ENCODE measurements at regions not wholly inside any gene's neighbourhood (a gene's known extent, or its start where the extent isn't known, plus 50 kb on each side); places are given as distances from the start of the nearest gene placed in this dataset.

DNA sequence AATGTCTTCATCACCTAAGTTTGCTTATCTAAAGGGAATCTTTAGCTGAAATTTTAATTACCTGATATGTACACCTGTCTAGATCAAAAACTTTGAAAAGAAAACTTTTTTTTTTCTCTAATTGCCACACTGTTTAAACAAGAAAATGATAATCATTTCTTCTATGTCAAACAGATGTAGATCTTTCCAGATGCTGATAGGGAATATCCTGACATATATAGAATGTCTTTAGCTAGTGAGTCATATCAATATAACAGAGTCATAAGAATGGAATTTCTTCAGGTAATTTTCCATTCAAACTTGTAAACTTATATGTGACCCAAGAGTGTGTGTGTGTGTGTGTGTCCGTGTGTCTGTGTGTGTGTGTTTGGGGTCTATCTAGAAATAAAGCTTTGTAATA, 271.9 kb downstream of the GPM6A start:
- no peaks in the 10 kb centered on the region for H3K27me3 Mint-ChIP-seq
- no peak overlapping the region for H3K4me3 Mint-ChIP-seq
- H3K36me3 Mint-ChIP-seq = no peaks in the 10 kb centered on the region
- H3K27ac Mint-ChIP-seq = no peak overlapping the region
- no peaks in the 10 kb centered on the region for H3K4me1 Mint-ChIP-seq (ENCODE audit: low read depth in 2 of 2)
- DNase-seq (ENCODE audit: low spot score) (no peak), ATAC-seq (no peak)
- H3K9me3 Mint-ChIP-seq = peaks cover 8% of the 10 kb centered on the region

DNA sequence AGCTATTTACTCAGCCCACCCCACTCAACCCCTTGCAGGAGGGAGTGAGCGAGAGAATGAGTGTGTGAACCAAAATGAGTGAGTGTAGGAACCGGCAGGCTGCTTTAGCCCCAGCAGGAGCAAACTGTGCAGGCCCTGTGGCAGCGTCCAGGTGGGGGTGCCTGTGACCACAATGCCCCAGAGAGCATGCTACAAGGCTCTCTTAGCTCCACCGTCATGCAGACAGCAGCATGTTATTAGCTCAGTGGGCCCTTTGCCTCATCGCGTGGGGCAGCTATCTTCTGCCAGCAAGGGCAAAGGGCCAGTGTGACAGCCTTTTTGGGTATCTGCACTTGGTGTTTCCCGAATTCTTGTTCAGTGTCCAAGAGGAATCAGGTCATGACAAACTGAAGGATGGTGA, 271.3 kb downstream of the GPM6A start:
- no peak for ATAC-seq
- DNase-seq (ENCODE audit: low spot score) = no peak
- no peak overlapping the region for H3K27ac Mint-ChIP-seq
- no peak overlapping the region for H3K4me3 Mint-ChIP-seq
- H3K9me3 Mint-ChIP-seq = peaks cover 11% of the 10 kb centered on the region
- H3K27me3 Mint-ChIP-seq = no peaks in the 10 kb centered on the region
- H3K4me1 Mint-ChIP-seq (ENCODE audit: low read depth in 2 of 2) = no peaks in the 10 kb centered on the region
- H3K36me3 Mint-ChIP-seq = no peaks in the 10 kb centered on the region

- no peak for ATAC-seq
- Mint-ChIP-seq H3K4me1 (ENCODE audit: low read depth in 2 of 2) (no peaks in the 10 kb centered on the region), H3K27me3 (no peaks in the 10 kb centered on the region), H3K9me3 (peaks cover 14% of the 10 kb centered on the region), H3K4me3 (no peak overlapping the region), H3K36me3 (no peaks in the 10 kb centered on the region), H3K27ac (no peak overlapping the region)
- no peak for DNase-seq (ENCODE audit: low spot score)
These were observed 269.3 kb downstream of the GPM6A start for GRCh38 chr4:175542786-175543185.

DNA sequence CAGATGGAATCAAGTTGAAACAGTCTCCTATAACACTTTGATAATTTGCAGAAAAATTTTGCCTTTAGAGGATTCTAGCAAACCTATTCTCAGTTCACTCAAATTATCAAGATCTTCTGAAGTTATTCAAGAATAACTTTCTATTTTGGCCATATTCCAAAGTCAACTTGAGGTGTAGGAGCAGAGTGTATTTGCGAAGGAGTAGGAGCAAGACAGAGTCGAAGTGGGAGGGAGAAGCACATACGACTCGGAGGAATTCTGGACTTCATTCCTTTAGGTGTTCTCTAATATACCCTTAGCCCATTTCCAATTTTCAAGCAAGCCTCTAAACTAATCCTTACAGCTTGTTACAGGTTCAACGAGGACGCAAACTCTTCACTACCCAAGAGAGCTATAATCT, 252.9 kb downstream of the GPM6A start:
- Mint-ChIP-seq H3K27me3 (no peaks in the 10 kb centered on the region), H3K36me3 (no peaks in the 10 kb centered on the region), H3K4me3 (no peak overlapping the region), H3K4me1 (ENCODE audit: low read depth in 2 of 2) (no peaks in the 10 kb centered on the region), H3K9me3 (peaks cover 5% of the 10 kb centered on the region), H3K27ac (no peak overlapping the region)
- DNase-seq (ENCODE audit: low spot score) = no peak
- no peak for ATAC-seq

DNA sequence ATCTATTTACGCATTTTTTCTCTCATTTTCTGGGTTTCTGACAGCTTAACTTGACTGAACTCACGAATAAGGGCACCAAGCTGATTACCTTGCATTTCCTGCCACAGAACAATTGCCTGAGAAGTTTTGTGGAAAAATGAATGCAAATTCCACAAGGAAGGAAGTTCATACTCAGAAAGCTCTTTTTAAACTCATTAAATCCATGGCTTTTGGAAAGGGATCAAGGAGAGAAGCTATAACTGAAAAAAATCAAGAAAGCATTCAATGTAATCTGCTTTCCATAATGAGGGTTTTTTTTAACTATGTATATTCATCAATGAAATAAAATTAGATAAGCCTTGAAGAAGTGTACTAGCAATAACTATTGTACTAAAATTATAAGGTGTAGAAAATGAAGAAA, 252.5 kb downstream of the GPM6A start:
- Mint-ChIP-seq H3K4me3 (no peak overlapping the region), H3K36me3 (no peaks in the 10 kb centered on the region), H3K27me3 (no peaks in the 10 kb centered on the region), H3K4me1 (ENCODE audit: low read depth in 2 of 2) (no peaks in the 10 kb centered on the region), H3K27ac (no peak overlapping the region), H3K9me3 (peaks cover 5% of the 10 kb centered on the region)
- DNase-seq (ENCODE audit: low spot score) (no peak), ATAC-seq (no peak)

DNA sequence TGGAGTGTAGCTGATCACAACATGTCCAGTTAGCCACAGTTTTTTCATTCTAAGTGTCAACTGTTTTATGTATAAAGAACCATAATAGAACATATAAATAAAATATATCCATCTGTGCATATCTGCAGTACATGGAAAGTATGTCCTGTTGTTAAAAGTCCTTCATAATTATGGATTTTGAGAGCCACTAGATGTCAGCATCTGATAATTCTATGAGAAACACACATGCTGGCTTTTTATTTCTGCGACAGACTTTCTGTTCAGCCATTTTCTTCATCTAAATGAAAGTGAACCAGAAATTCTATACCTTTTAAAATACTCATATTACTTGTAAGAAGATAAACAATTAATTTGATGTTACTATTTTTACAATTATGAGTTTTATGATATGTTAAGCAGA, 251.5 kb downstream of the GPM6A start:
- peaks cover 5% of the 10 kb centered on the region for H3K9me3 Mint-ChIP-seq
- H3K27me3 Mint-ChIP-seq = no peaks in the 10 kb centered on the region
- no peak overlapping the region for H3K4me3 Mint-ChIP-seq
- ATAC-seq = no peak
- H3K36me3 Mint-ChIP-seq = no peaks in the 10 kb centered on the region
- DNase-seq (ENCODE audit: low spot score) = no peak
- no peaks in the 10 kb centered on the region for H3K4me1 Mint-ChIP-seq (ENCODE audit: low read depth in 2 of 2)
- H3K27ac Mint-ChIP-seq = no peak overlapping the region

DNA sequence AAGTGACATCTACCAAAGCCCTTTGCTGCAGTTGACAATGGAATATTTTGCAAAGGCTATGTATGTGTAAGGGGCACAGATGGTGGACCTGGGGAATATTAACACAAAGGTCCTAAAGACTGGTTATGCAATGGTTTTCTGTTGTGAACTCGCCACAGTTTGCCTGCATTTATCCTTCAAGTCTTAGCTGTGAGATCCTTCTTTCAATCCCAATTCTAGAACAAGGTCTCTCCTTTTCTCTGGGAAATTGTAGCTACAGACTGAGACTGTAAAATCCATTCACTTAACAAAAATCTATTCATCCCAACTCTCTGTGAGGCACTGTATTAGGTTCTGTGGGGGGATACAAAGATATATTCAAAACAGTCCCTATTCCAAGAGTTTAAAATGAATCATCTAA, 250.4 kb downstream of the GPM6A start:
- no peaks in the 10 kb centered on the region for H3K36me3 Mint-ChIP-seq
- no peaks in the 10 kb centered on the region for H3K27me3 Mint-ChIP-seq
- ATAC-seq = no peak
- H3K27ac Mint-ChIP-seq = no peak overlapping the region
- H3K9me3 Mint-ChIP-seq = no peaks in the 10 kb centered on the region
- H3K4me3 Mint-ChIP-seq = no peak overlapping the region
- no peaks in the 10 kb centered on the region for H3K4me1 Mint-ChIP-seq (ENCODE audit: low read depth in 2 of 2)
- no peak for DNase-seq (ENCODE audit: low spot score)

- Mint-ChIP-seq H3K27me3 (no peaks in the 10 kb centered on the region), H3K36me3 (no peaks in the 10 kb centered on the region), H3K4me1 (ENCODE audit: low read depth in 2 of 2) (no peaks in the 10 kb centered on the region), H3K4me3 (no peak overlapping the region), H3K9me3 (no peaks in the 10 kb centered on the region), H3K27ac (no peak overlapping the region)
- ATAC-seq = no peak
- DNase-seq (ENCODE audit: low spot score) = no peak
These were observed 250.0 kb downstream of the GPM6A start for GRCh38 chr4:175562111-175562510.

DNA sequence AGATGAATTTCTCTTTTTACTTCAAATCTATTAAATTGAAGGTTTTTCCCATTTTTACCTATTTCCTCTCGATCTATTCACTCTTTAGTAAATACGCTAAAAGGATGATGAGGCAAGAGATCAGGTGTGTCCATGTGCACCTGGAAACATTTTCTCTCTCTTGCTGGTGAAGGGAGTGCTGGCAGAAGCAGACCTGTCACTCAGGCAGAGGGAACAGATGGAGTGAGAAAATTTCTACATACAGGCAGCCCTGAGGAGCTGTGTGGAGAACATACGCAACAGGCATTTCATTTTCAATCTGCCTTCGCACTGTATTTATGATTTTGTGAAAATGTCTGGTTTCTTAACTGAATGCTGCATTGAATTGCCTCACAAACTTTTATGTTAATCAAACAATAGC, 249.5 kb downstream of the GPM6A start:
- H3K4me3 Mint-ChIP-seq = no peak overlapping the region
- H3K27me3 Mint-ChIP-seq = no peaks in the 10 kb centered on the region
- H3K27ac Mint-ChIP-seq = no peak overlapping the region
- ATAC-seq (no peak), DNase-seq (ENCODE audit: low spot score) (no peak)
- H3K9me3 Mint-ChIP-seq = no peaks in the 10 kb centered on the region
- H3K4me1 Mint-ChIP-seq (ENCODE audit: low read depth in 2 of 2) = no peaks in the 10 kb centered on the region
- H3K36me3 Mint-ChIP-seq = no peaks in the 10 kb centered on the region
